ENCODE measurements at regions not wholly inside any gene's neighbourhood (a gene's known extent, or its start where the extent isn't known, plus 50 kb on each side); places are given as distances from the start of the nearest gene placed in this dataset.

- no peak for DNase-seq
Measured at GRCh38 chr6:15993716-15994228, 135.1 kb upstream of the MYLIP start.

DNA sequence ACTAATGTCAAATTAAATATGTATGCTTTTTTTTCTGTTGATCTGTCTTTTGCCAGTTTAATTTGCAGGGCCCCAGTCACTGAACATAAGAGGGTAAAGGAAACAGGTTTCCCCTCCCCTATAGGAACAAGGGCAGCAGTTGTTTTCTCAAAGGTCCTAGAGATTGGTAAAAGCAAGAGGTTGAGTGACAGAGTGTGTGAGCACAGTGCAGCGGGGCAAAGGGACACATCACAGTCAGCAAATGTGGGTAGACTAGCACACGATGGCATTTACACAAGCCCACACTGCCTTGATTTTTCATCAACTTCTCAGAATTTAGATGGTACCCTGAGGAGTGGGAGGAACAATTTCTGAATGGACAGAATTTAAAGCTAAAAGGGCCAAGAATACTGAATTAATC is 138.7 kb upstream of the MYLIP start:
- DNase-seq = no peak

- no peak for DNase-seq
Measured at GRCh38 chr6:15989397-15989796, 139.5 kb upstream of the MYLIP start.

GRCh38 chr6:15987569-15987968 is 141.3 kb upstream of the MYLIP start:
- no peak for DNase-seq

- no peak for DNase-seq
Measured at GRCh38 chr6:15986027-15986629, 142.8 kb upstream of the MYLIP start.

DNA sequence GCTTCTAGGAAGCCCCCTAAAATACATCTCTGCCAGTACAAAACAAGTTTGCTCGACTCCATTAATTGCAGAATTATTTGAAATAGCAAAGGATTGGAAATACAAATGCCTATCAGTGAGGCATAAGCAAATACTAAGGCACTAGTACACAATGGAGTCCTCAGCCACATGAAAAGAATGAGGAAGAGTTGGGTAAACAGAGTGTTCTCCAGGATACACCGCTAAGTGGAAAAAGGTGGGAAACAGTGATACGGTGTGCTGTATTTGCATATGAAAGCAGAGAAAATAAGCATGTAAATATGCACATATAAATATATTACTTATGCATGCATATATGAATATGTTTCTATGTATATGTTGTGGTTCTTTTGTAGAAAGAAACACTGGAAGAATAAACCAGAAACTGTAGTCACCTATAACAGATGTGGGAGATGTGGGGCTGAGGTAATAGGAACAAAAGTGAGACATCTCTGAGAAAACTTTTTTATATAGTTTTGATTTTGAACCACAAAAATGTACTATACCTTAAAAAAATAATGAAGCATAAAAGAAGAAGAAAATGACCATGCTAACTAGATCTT is 143.4 kb upstream of the MYLIP start:
- no peak for DNase-seq

GRCh38 chr6:15981956-15982355 is 146.9 kb upstream of the MYLIP start:
- no peak for DNase-seq

DNA sequence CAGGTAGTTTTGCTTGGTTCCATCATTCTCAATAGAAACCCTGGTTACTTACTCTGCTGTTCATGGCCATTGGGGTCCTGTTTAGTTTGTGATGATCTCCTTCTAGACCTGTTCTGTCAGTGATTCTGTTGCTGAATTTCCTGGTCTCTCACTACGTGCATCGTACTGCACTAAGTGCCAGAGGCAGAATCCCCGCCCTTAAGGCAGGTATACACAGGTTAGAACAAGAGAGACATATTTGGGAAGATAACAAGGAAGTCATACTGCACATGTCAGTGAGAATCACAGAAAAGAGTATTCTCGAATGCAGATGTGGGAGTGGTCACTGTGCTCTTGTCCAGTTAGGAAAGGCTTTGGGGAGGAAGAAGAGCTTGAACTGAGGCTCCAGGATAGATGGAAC is 148.1 kb upstream of the MYLIP start:
- DNase-seq = no peak

GRCh38 chr6:15978426-15978825 is 150.5 kb upstream of the MYLIP start:
- DNase-seq = no peak

DNA sequence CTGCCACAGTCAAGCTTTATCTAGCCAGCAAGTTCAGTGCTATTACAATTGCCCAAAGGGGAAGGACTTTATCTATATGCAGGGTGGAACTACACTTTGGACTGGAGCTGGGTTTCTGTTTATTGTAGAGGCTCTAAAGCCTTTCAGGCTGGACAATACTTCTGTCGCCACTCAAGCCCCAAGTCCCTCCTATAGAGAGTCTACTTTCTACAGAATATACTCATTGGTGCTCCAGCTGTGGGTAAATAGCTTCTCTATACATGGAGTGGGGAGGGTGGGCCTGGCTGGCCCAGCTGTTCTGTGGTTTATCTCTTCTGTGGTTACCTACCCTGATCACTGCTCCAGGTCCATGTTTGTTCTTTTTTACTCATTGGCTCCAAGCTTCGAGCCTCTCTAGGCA is 151.8 kb upstream of the MYLIP start:
- no peak for DNase-seq

- DNase-seq = no peak
Measured at GRCh38 chr6:15974817-15975216, 154.1 kb upstream of the MYLIP start.

- DNase-seq = no peak
Measured at GRCh38 chr6:15970517-15970916, 158.4 kb upstream of the MYLIP start.

GRCh38 chr6:15969236-15969778 is 159.6 kb upstream of the MYLIP start:
- no peak for DNase-seq

DNA sequence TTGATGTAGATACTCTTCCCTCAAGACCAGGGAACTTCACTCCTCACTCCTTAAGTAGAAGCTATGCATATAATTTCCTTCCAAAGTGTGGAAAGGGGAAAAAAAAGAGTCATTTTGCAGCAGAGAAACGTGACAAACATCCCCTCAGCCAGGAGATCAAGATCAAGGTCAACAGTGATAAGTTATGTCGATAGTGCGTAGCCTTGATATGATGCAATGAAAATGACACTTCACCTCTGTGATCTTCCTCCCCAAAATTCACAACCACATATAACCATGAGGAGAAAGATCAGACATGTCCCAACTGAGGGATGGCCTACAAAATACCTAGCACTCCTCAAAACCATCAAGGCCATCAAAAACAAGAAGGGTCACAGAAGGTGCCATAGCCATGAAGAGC is 160.4 kb upstream of the MYLIP start:
- DNase-seq = no peak

- no peak for DNase-seq
Measured at GRCh38 chr6:15966000-15966520, 162.8 kb upstream of the MYLIP start.

- DNase-seq = no peak
Measured at GRCh38 chr6:15962449-15962764, 166.5 kb upstream of the MYLIP start.

DNA sequence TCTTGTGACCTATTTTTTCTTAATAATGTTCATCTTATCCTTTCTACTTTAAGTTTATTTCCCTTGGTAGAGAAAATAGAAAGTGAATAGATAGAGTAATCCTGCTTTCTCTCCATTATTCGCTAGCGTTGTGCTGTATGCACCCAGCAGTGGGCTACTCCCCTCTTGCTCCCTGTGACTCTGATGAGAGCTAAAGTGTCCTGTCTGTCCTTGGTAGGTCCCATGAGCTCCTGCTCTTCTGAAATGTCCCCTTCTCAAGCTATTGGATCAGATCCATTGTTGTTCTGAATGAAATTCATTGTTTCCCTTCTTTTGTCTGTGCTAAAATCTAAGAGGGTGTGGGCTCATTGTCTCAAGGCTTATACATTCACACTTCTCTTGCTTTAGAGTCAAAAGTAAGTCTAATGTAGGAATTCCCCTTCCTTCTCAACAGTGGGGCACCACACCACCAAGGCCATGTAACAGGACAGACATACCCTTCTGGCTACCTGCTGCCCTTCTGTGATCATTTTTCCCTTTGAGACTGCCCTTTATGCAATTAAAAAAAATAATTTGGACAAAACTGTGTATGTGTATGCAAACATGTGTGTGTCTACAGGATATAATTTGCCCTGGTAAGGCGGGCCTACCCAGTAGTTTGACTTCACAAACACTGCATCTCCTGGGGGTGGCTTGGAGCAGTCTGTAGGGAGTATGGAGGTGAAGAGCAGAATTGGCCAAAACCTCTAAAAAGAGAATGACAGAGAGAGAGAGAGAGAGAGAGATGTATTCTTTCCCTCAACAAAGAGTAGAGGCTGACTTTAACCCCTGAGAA is 167.0 kb upstream of the MYLIP start:
- no peak for DNase-seq

- DNase-seq = peak; percentile 85 to 91
Measured at GRCh38 chr6:15960740-15961634, 167.9 kb upstream of the MYLIP start.

GRCh38 chr6:15957655-15958169 is 171.2 kb upstream of the MYLIP start:
- no peak for DNase-seq

DNA sequence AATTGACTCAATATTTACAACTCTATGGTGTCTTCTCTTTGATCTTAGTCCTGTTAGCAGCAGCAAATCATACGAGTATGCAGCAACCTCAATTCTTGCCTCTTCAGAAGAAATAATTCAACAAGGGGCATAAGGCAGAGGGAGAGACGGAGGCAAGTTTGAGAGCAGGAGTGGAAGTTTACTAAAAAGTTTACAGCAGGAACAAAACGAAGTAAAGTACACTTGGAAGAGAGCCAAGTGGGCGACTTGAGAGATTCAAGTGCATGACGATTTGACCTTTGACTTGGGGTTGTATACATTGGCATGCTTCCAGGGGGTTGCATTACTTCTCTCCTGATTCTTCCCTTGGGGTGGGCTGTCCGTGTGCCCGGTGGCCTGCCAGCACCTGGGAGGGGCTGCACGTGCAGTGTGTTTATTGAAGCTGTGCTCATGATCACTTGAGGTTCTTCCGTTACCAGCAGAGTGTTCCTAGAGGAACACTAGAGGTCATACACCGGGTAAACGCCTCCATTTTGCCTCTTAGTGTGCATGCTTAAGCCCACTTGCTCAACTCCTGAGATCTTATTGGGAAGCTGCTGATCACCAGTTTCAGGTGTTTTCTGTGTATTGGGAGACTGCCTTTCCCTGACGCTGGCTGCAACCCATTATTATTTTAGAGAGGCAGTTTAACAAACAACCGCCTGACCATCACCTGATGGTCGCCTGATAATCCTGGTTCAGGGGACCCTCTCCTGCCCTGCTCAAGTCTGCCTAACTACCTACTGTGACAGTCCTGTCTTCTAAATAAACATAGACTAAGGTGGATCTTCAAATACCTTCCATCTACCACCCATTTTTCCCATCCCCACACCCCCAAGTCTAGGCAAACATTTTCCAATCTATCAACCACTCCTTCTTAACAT is 172.4 kb upstream of the MYLIP start:
- DNase-seq = no peak

GRCh38 chr6:15955484-15955883 is 173.4 kb upstream of the MYLIP start:
- no peak for DNase-seq

All from inflammatory macrophage (primary cell).